HL-60 (cell line): ENCODE measurements at regions not wholly inside any gene's neighbourhood (a gene's known extent, or its start where the extent isn't known, plus 50 kb on each side); places are given as distances from the start of the nearest gene placed in this dataset.

Experiments used
- POLR2AphosphoS5 ChIP-seq: IDR thresholded peaks from 2 replicates; pipeline ENCODE4 v1.6.1; 2012; ENCODE audit warnings: low read depth
- SPI1 ChIP-seq: IDR thresholded peaks from 2 replicates; pipeline ENCODE4 v1.6.1; 2012; ENCODE audit warnings: low read depth, mild to moderate bottlenecking, borderline replicate concordance
- TF ChIP-seq, protein P1 (sequence below): IDR thresholded peaks from one replicate; pipeline ENCODE4 v1.5.1; 2011; ENCODE audit warnings: low read length, control low read depth, inconsistent platforms; ENCODE audit not compliant: insufficient read depth

DNA sequence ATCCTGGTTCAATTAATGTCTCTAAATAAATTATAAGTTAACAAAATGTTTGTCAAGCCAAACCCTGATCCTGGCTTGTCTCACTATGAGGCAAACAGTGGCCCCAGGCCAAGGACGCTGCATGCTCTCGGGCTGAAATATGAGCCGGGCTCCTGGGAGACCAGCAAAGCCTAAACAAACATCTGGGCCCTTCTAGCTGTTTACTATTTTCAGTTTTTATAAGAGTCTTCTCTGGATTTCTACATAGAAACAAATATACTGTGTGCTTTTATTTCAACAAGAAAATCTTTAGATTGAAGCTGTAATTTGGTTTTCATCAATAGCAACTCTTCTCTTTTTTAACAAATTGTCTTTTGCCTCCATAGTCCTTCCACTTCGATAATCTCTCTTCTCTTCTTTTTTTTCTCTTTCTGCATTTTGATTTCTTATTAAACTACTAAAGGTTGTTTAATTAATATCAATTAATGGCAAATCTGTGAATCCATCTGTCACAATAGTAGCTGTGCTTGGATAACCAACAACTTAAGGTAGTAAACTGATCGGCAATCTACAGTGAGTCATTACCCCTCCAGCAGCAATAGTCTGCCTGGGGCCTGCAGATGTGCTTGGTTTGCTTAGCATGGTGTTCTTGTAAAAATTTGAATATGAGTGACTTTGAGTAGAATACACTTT lies 83.3 kb upstream of the DNAJC1 start:
- TF ChIP-seq, protein P1, sequence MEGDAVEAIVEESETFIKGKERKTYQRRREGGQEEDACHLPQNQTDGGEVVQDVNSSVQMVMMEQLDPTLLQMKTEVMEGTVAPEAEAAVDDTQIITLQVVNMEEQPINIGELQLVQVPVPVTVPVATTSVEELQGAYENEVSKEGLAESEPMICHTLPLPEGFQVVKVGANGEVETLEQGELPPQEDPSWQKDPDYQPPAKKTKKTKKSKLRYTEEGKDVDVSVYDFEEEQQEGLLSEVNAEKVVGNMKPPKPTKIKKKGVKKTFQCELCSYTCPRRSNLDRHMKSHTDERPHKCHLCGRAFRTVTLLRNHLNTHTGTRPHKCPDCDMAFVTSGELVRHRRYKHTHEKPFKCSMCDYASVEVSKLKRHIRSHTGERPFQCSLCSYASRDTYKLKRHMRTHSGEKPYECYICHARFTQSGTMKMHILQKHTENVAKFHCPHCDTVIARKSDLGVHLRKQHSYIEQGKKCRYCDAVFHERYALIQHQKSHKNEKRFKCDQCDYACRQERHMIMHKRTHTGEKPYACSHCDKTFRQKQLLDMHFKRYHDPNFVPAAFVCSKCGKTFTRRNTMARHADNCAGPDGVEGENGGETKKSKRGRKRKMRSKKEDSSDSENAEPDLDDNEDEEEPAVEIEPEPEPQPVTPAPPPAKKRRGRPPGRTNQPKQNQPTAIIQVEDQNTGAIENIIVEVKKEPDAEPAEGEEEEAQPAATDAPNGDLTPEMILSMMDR: no peak
- TF ChIP-seq POLR2AphosphoS5 (no peak), SPI1 (no peak)
